ENCODE measurements at regions not wholly inside any gene's neighbourhood (a gene's known extent, or its start where the extent isn't known, plus 50 kb on each side); places are given as distances from the start of the nearest gene placed in this dataset.

DNA sequence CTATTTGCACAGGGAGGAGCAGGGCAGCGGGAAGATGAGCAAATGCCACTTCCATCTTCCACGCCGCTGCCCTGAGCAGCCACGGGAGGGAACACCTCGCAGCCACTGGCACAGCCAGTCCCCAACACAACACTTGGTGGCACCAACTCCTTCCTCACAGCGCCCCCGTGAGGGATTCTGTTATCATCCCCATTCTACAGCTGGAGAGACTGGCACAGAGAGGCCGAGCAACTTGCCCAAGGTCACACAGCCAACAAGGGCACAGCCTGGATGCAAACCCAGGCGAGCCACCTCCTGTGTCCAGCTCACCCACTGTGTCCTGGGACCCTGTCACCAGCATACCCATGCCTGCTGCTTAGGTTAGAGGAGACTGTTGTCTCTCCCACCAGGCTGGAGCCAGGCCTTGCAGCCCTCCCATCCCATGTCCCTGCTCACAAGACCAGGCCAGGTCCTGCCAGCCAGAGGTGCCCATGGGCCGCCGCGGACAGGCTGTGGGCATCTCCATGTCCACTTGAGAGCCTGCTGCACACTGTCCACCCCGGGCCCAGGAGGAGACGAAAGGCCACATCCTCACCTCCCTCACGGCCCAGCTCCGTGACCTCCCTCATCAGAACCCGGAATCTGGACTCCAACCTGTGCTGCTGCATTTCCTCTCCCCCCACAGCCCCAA is 57.0 kb downstream of the NCOR2 start:
- TF ChIP-seq, protein P1, sequence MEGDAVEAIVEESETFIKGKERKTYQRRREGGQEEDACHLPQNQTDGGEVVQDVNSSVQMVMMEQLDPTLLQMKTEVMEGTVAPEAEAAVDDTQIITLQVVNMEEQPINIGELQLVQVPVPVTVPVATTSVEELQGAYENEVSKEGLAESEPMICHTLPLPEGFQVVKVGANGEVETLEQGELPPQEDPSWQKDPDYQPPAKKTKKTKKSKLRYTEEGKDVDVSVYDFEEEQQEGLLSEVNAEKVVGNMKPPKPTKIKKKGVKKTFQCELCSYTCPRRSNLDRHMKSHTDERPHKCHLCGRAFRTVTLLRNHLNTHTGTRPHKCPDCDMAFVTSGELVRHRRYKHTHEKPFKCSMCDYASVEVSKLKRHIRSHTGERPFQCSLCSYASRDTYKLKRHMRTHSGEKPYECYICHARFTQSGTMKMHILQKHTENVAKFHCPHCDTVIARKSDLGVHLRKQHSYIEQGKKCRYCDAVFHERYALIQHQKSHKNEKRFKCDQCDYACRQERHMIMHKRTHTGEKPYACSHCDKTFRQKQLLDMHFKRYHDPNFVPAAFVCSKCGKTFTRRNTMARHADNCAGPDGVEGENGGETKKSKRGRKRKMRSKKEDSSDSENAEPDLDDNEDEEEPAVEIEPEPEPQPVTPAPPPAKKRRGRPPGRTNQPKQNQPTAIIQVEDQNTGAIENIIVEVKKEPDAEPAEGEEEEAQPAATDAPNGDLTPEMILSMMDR (IDR thresholded peaks at IDR 0.05; ENCODE audit: low read length), result no peak
- no peak for TF ChIP-seq EZH2phosphoT487 (IDR thresholded peaks at IDR 0.05; ENCODE audit: low read length)
- TF ChIP-seq EZH2 (optimal IDR thresholded peaks at IDR 0.05; ENCODE audit: low read depth, low read length), result no peak
